GM12864 (cell line): ENCODE measurements at regions not wholly inside any gene's neighbourhood (a gene's known extent, or its start where the extent isn't known, plus 50 kb on each side); places are given as distances from the start of the nearest gene placed in this dataset.

Source experiments
- DNase-seq: peaks from one replicate; pipeline ENCODE4 v3.0.0-alpha.2; 2011; ENCODE audit warnings: low read depth
- H3K4me3 ChIP-seq: 2 replicates; pipeline ENCODE4 v1.5.1; 2011; ENCODE audit warnings: mild to moderate bottlenecking, low read depth, low read length, control low read depth
- CTCF ChIP-seq: IDR thresholded peaks from 2 replicates; pipeline ENCODE4 v1.5.1; 2011; ENCODE audit warnings: low read depth, mild to moderate bottlenecking, moderate library complexity, low read length, control low read depth, inconsistent platforms; ENCODE audit errors: missing control alignments

DNA sequence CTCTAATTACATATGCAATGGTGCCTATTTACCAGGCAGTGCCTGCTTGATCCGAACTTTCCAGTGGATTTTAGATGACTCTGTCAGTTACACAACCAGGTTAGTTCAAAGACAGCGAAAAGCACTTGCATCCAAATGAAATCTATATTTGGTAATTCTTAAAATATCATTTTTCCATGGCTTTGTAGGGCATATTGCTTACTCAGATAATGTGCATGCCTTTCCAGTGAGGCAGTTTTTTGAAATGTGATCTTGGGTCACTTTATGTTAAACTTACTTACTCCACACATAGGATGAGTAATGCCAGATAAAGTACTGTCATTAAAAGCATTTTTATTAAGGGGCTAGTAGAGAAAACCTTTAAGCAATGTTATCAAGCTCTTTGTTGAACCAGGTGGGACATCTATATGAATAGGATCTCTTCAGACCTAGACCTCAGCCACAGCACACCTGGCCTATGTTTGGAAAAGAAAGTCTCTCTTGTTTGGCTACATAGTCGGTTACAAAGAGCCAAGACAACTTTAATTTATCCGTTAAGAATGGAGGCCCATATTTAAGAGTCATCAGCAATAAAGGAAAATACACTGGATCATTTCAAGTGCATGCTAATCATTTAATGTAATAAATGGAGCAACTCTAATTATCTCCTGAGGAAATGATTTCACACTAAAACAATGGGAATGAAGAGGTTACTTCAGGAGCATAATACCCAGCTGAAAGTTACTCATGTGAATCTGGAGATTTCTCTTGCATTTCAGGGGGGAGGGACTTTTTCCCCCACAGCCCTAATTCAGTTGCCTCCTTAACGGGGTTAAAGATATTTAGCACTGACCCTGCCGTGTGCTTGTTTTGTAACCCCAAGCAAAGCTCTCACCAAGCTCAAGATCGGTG lies 56.3 kb upstream of the TMCO5A start:
- no peak overlapping the region for H3K4me3 ChIP-seq
- no peak for DNase-seq
- TF ChIP-seq CTCF: no peak

GRCh38 chr15:37880009-37880834 lies 54.2 kb upstream of the TMCO5A start:
- no peak overlapping the region for H3K4me3 ChIP-seq
- peak; percentile 2 for DNase-seq
- TF ChIP-seq CTCF: peak; percentile 53

GRCh38 chr15:37880835-37881153 lies 53.6 kb upstream of the TMCO5A start:
- no peak for DNase-seq
- no peak overlapping the region for H3K4me3 ChIP-seq
- TF ChIP-seq CTCF: no peak

DNA sequence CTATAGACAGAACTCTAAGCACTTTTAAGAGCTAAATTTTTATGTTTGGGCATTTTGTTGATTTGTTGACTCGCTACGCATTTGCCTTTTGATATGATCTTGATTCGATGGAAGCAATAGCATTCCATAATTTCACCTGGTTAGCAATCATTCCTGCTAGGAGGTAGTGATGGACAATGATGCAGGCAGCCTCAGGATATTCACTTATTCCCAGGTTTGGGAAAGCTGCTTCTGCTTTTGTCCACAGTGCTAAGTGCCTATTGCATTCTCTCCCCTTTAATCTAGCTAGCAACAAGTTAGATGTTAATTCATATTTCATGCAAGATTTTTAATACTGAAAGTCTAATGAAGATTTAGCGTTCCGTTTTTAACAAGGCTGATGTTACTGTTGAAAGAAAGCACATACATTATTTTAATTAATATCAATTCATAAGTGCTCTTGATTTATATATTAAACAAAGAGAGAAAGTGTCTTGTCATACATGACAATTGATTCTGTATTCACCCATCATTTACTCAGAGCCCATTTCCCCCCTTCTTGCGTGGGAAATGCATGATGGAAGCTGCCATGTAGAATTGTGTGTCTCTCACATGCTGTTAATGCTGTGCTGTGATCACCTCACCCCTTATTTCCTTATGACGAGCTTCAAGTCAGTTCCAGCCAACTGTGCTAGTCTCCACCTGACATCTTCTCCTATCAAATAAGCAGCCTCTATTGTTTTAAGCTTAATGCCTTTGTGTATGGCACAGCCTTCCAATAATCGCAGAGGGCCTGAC lies 53.0 kb upstream of the TMCO5A start:
- no peak overlapping the region for H3K4me3 ChIP-seq
- no peak for DNase-seq
- no peak for TF ChIP-seq CTCF

GRCh38 chr15:37882640-37883039 lies 51.8 kb upstream of the TMCO5A start:
- no peak for TF ChIP-seq CTCF
- no peak overlapping the region for H3K4me3 ChIP-seq
- DNase-seq: no peak
